Stimulated activated CD8-positive, alpha-beta memory T cell treated with anti-CD3 and anti-CD28 coated beads, Interleukin-12 subunit alpha, Interleukin-12 subunit beta, amount 100 ng/mL, for 4 hours (primary cell): ENCODE measurements at regions not wholly inside any gene's neighbourhood (a gene's known extent, or its start where the extent isn't known, plus 50 kb on each side); places are given as distances from the start of the nearest gene placed in this dataset.
"Not testable (repeated sequence)": the region's sequence is repeated elsewhere in the genome, so short reads cannot be mapped to it uniquely, and the experiment has no call there.

Experiments used
- DNase-seq: peaks from one replicate; pipeline ENCODE4 v3.0.0-alpha.2; 2020; ENCODE audit warnings: low read depth

- no peak for DNase-seq
These were observed 62.4 kb upstream of the TNFAIP3 start for GRCh38 chr6:137804637-137805036.

DNA sequence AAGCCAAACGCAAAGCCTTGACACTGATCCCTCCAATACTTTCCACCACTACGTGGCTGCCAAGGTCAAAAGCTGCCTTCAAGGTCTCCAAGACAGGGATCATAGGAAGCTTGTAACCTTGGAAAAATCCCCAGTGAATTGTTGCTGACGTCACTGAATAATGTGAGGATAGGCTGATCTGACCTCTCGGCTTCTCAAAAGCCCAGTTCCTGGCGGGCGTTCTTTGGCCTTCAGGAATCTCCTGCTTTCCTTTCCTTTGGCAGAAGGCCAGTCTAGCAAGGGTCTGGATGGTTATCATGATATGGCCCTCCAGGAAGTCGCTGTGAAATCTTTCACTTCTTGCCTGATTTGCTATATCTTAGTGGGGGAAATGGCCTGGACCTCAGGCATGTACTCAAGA is 61.4 kb upstream of the TNFAIP3 start:
- DNase-seq: no peak

GRCh38 chr6:137806914-137807682 is 60.0 kb upstream of the TNFAIP3 start:
- DNase-seq: no peak

GRCh38 chr6:137808191-137808590 is 58.9 kb upstream of the TNFAIP3 start:
- DNase-seq: no peak

DNA sequence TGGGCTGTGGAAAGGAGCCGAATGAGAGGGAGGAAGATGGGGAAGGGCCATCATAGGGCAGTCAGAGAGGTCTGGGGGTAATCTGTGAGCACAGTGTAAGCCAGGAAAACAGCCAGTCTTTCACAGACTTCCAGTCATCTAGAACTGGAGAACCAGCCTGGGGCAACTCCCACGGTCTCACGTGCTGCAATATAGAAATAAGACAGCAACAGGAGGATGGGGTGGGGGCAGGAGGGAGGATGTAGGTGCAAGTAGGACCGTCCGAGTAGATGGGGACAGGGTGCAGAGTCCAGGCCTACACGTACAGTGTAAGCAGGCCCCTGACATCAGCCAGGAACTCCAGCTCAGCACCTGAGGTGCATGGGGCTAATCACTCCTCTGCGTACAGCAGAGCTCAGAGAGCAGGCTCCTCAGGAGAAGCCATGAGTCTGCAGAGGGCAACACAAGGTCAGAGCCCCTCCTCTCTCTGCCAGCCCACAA is 58.2 kb upstream of the TNFAIP3 start:
- no peak for DNase-seq

GRCh38 chr6:137809895-137810553 is 57.0 kb upstream of the TNFAIP3 start:
- DNase-seq: not testable (repeated sequence)

GRCh38 chr6:137810554-137811120 is 56.4 kb upstream of the TNFAIP3 start:
- DNase-seq: no peak

DNA sequence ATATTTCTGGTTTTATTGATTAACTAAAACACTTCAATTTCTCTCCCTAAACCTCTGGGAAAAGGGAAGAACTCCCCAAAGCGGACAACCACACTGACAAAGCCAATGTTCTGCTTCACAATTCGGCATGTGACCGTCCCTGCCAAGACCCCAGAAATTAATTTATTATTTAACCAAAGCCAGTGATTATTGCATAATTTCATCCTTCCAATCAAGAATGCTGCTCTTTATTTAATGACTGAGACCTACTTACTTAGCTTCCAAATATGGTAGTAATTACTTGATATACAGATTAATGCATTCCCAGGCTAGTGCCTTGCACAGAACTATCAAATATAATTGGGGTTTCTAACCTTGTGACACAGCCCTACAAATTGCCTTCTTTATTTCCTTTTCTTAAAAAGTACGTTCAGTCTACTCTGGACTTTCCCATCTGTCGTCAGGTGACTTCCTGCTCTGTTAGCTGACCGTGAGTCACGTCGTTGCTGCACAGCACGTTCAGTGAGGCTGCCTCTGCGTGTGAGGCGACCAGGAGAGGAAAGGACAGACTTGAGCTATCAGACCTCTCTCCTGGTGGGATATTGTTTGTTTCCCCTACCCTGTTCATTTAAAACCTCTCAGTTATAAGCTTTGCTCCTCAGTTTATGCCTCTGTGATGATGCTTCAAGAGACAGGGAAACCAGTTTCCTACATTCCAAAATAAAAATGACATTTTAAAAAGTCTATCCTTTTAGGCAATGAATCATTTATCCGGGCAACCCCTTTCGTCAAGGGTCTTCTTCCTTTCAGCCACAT is 55.7 kb upstream of the TNFAIP3 start:
- DNase-seq: peak; percentile 65

- no peak for DNase-seq
These were observed 55.0 kb upstream of the TNFAIP3 start for GRCh38 chr6:137811916-137812553.

DNA sequence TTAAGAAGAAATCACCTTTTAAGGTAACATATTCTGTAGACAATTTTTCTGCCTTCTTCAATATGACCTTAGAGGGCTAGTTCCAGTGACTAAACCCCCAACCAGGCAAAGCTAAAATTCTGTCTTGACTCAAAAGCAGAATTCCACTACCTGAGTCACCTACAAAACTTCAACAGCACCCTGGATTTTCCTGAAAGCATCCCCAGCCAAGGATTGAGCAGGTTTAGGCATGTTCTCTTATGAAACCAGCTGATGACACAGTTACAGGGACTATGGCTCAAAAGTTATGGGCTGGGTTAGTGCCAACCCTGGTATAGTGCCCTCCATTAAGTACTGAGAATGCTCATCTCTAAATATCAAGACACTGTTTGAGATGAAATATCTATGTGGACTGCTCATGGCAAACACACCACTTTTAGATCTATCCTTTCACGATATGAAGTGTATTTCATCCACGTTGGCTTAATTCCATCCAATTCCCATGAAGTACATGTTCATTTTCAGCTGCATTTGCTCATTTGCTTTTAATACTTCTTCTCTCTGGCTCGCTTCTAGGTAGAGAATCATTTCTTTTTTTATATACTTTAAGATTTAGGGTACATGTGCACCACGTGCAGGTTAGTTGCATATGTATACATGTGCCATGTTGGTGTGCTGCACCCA is 53.6 kb upstream of the TNFAIP3 start:
- no peak for DNase-seq

- DNase-seq: not testable (repeated sequence)
These were observed 53.0 kb upstream of the TNFAIP3 start for GRCh38 chr6:137814030-137814429.

GRCh38 chr6:137815692-137816091 is 51.4 kb upstream of the TNFAIP3 start:
- DNase-seq: no peak

- no peak for DNase-seq
These were observed 50.9 kb upstream of the TNFAIP3 start for GRCh38 chr6:137816133-137816579.

- DNase-seq: no peak
These were observed 50.1 kb upstream of the TNFAIP3 start for GRCh38 chr6:137816688-137817618.
